H9 (cell line): ENCODE measurements at regions not wholly inside any gene's neighbourhood (a gene's known extent, or its start where the extent isn't known, plus 50 kb on each side); places are given as distances from the start of the nearest gene placed in this dataset.

Source experiments
- DNase-seq: peaks from one replicate; pipeline ENCODE4 v3.0.0-alpha.2; 2017
- H2AFZ ChIP-seq: one replicate; pipeline ENCODE4 v1.6.1; 2013; ENCODE audit warnings: mild to moderate bottlenecking, low read length, control low read depth, moderate library complexity
- H2AK5ac ChIP-seq: 2 replicates; pipeline ENCODE4 v1.6.1; 2013; ENCODE audit warnings: low read length, control low read depth, mixed read lengths; ENCODE audit not compliant: insufficient read length
- H2BK120ac ChIP-seq: one replicate; pipeline ENCODE4 v1.6.1; 2013; ENCODE audit warnings: low read depth, mild to moderate bottlenecking, low read length, control low read depth, inconsistent platforms; ENCODE audit not compliant: poor library complexity, severe bottlenecking
- H2BK12ac ChIP-seq: 2 replicates; pipeline ENCODE4 v1.6.1; 2013; ENCODE audit warnings: low read length, control low read depth, mixed read lengths, low read depth; ENCODE audit not compliant: insufficient read length
- H2BK15ac ChIP-seq: 2 replicates; pipeline ENCODE4 v1.6.1; 2013; ENCODE audit warnings: low read depth, low read length, control low read depth
- H2BK20ac ChIP-seq: one replicate; pipeline ENCODE4 v1.6.1; 2013; ENCODE audit warnings: low read depth, mild to moderate bottlenecking, low read length, control low read depth, inconsistent platforms; ENCODE audit not compliant: poor library complexity, severe bottlenecking
- H2BK5ac ChIP-seq: 2 replicates; pipeline ENCODE4 v1.6.1; 2013; ENCODE audit warnings: low read length, control low read depth, mixed read lengths; ENCODE audit not compliant: insufficient read length
- H3K14ac ChIP-seq: 2 replicates; pipeline ENCODE4 v1.6.1; 2013; ENCODE audit warnings: low read length, control low read depth; ENCODE audit not compliant: insufficient read depth
- H3K18ac ChIP-seq: 2 replicates; pipeline ENCODE4 v1.6.1; 2013; ENCODE audit warnings: low read depth, mild to moderate bottlenecking, mixed read lengths, low read length, control low read depth; ENCODE audit not compliant: insufficient read length
- H3K23ac ChIP-seq: 2 replicates; pipeline ENCODE4 v1.6.1; 2013; ENCODE audit warnings: low read length, control low read depth, mixed read lengths, low read depth; ENCODE audit not compliant: insufficient read length
- H3K23me2 ChIP-seq: 2 replicates; pipeline ENCODE4 v1.6.1; 2013; ENCODE audit warnings: low read depth, mild to moderate bottlenecking, mixed read lengths, low read length, control low read depth; ENCODE audit not compliant: insufficient read length, poor library complexity, severe bottlenecking
- H3K27ac ChIP-seq: 2 replicates; pipeline ENCODE4 v1.5.1; 2013; ENCODE audit warnings: low read length, control low read depth, mixed read lengths, low read depth; ENCODE audit not compliant: insufficient read length
- H3K27me3 ChIP-seq: 2 replicates; pipeline ENCODE4 v1.6.1; 2013; ENCODE audit warnings: low read length, control low read depth, inconsistent platforms; ENCODE audit not compliant: insufficient read depth
- H3K4ac ChIP-seq: 2 replicates; pipeline ENCODE4 v1.6.1; 2013; ENCODE audit warnings: low read depth, mild to moderate bottlenecking, control low read depth, inconsistent platforms, low read length, moderate library complexity
- H3K4me1 ChIP-seq: 2 replicates; pipeline ENCODE4 v1.6.1; 2013; ENCODE audit warnings: low read length, control low read depth, inconsistent platforms; ENCODE audit not compliant: insufficient read depth
- H3K4me2 ChIP-seq: 2 replicates; pipeline ENCODE4 v1.6.1; 2013; ENCODE audit warnings: low read length, control low read depth, mixed read lengths; ENCODE audit not compliant: insufficient read length, insufficient read depth
- H3K56ac ChIP-seq: 2 replicates; pipeline ENCODE4 v1.6.1; 2013; ENCODE audit warnings: low read depth, mild to moderate bottlenecking, mixed read lengths, low read length, control low read depth; ENCODE audit not compliant: insufficient read length
- H3K79me1 ChIP-seq: 2 replicates; pipeline ENCODE4 v1.6.1; 2013; ENCODE audit warnings: low read depth, mild to moderate bottlenecking, moderate library complexity, low read length, control low read depth, inconsistent platforms; ENCODE audit not compliant: insufficient read depth, poor library complexity, severe bottlenecking
- H3K79me2 ChIP-seq: 2 replicates; pipeline ENCODE4 v1.6.1; 2013; ENCODE audit warnings: low read length, control low read depth, inconsistent platforms; ENCODE audit not compliant: insufficient read depth
- H3K9ac ChIP-seq: 2 replicates; pipeline ENCODE4 v1.6.1; 2013; ENCODE audit warnings: low read length, control low read depth, mixed read lengths; ENCODE audit not compliant: insufficient read length; ENCODE audit errors: extremely low read depth
- H3K9me3 ChIP-seq: one replicate; pipeline ENCODE4 v1.6.1; 2013; ENCODE audit warnings: low read depth, low read length, inconsistent platforms; ENCODE audit not compliant: control insufficient read depth
- H3T11ph ChIP-seq: one replicate; pipeline ENCODE4 v1.6.1; 2013; ENCODE audit warnings: mild to moderate bottlenecking, low read length, control low read depth, inconsistent platforms
- H4K20me1 ChIP-seq: one replicate; pipeline ENCODE4 v1.6.1; 2013; ENCODE audit not compliant: control insufficient read depth, insufficient read length, insufficient read depth
- H4K5ac ChIP-seq: 2 replicates; pipeline ENCODE4 v1.6.1; 2013; ENCODE audit warnings: low read depth, mild to moderate bottlenecking, mixed read lengths, low read length, control low read depth; ENCODE audit not compliant: insufficient read length
- H4K8ac ChIP-seq: replicated peaks from 2 replicates; pipeline ENCODE4 v1.6.1; 2013; ENCODE audit warnings: low read length, control low read depth, mixed read lengths, low read depth; ENCODE audit not compliant: insufficient read length
- H4K91ac ChIP-seq: 2 replicates; pipeline ENCODE4 v1.6.1; 2013; ENCODE audit warnings: low read depth, mild to moderate bottlenecking, moderate library complexity, mixed read lengths, low read length, control low read depth; ENCODE audit not compliant: insufficient read length
- H3K27ac Mint-ChIP-seq, 3 experiments: 2 replicates in 2 of 3; 3 replicates in 1 of 3; pipeline ENCODE4 v1.8.0; 2020 to 2021; ENCODE audit warnings: mixed read lengths in 3 of 3, mild to moderate bottlenecking in 1 of 3, moderate library complexity in 1 of 3
- H3K27me3 Mint-ChIP-seq: 2 replicates; pipeline ENCODE4 v1.8.0; 2021; ENCODE audit warnings: low read depth, mild to moderate bottlenecking, moderate library complexity, mixed read lengths
- H3K36me3 Mint-ChIP-seq, 3 experiments: 2 replicates in 2 of 3; 3 replicates in 1 of 3; pipeline ENCODE4 v1.8.0; 2020 to 2021; ENCODE audit warnings: low read depth in 3 of 3, mixed read lengths in 3 of 3; ENCODE audit not compliant: insufficient read depth in 1 of 3
- H3K4me1 Mint-ChIP-seq, 2 experiments: 2 replicates each; pipeline ENCODE4 v1.8.0; 2020; ENCODE audit warnings: mixed read lengths in 2 of 2
- H3K4me3 Mint-ChIP-seq, 2 experiments: 2 replicates in 1 of 2; 3 replicates in 1 of 2; pipeline ENCODE4 v1.8.0; 2020 to 2021; ENCODE audit warnings: mild to moderate bottlenecking in 2 of 2, mixed read lengths in 2 of 2, moderate library complexity in 1 of 2
- H3K9me3 Mint-ChIP-seq, 2 experiments: 2 replicates in 1 of 2; 3 replicates in 1 of 2; pipeline ENCODE4 v1.8.0; 2020; ENCODE audit warnings: mild to moderate bottlenecking in 2 of 2, mixed read lengths in 2 of 2, moderate library complexity in 1 of 2
- WGBS: extraction: QIAGEN DNeasy Blood & Tissue Kit; methylation state at CpG from one replicate; pipeline ENCODE4 v1.1.7; 2013; ENCODE audit warnings: missing lambda C conversion rate, low lambda C conversion rate, mixed read lengths; ENCODE audit not compliant: insufficient read length; ENCODE audit errors: extremely low coverage; 5-methylcytosine and 5-hydroxymethylcytosine counted together
- TF ChIP-seq, protein P1 (sequence below): fragments of 200-600 bp; sonication (generic); conservative IDR thresholded peaks from 3 replicates; pipeline ENCODE4 v1.8.0; 2021; ENCODE audit warnings: antibody characterized with exemption, mild to moderate bottlenecking

DNA sequence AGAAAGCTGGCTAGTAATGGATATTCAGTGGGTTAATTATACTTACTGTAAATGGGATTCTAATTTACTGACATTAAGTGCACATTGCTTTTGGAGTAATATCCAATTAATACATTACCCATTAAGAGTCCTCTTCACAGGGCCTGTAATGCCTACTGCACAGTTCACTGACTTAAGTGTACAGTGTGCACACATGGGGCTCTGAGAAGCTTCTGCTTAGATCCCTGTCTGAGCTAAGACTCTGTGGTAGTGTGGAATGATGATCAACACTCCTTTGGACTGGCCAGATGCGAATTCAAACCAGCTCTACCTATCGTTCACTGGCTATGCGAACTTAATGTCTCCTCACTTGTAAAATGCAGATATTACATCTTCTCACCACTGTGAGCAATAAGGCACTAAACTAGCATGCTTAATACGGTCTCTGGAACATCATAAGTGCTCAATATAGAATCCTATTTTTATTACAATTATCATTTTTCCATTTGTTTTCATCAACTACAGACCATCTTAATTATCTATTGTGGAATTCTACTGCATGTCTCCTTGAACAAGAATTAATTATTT, 53.8 kb upstream of the SEC61G start:
- H2BK120ac ChIP-seq, result no peak overlapping the region
- no peak overlapping the region for H2AFZ ChIP-seq
- TF ChIP-seq, protein P1, sequence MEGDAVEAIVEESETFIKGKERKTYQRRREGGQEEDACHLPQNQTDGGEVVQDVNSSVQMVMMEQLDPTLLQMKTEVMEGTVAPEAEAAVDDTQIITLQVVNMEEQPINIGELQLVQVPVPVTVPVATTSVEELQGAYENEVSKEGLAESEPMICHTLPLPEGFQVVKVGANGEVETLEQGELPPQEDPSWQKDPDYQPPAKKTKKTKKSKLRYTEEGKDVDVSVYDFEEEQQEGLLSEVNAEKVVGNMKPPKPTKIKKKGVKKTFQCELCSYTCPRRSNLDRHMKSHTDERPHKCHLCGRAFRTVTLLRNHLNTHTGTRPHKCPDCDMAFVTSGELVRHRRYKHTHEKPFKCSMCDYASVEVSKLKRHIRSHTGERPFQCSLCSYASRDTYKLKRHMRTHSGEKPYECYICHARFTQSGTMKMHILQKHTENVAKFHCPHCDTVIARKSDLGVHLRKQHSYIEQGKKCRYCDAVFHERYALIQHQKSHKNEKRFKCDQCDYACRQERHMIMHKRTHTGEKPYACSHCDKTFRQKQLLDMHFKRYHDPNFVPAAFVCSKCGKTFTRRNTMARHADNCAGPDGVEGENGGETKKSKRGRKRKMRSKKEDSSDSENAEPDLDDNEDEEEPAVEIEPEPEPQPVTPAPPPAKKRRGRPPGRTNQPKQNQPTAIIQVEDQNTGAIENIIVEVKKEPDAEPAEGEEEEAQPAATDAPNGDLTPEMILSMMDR, result no peak

More for the DNA sequence above, 53.8 kb upstream of the SEC61G start:
- no peak overlapping the region for H2BK12ac ChIP-seq
- Mint-ChIP-seq H3K4me3 (no peak overlapping the region), H3K4me1 (peaks cover 0 to 7% of the 10 kb centered on the region in 2 experiments; a peak in 2 of 4 replicates), H3K27me3 (no peaks in the 10 kb centered on the region), H3K36me3 (peaks cover 3 to 8% (median 5%) of the 10 kb centered on the region in 3 experiments; a peak in 6 of 7 replicates), H3K27ac (no peak overlapping the region), H3K9me3 (peaks cover 6 to 7% of the 10 kb centered on the region in 2 experiments)
- no peaks in the 10 kb centered on the region for H3K9me3 ChIP-seq
- no CpG with 5 or more reads among the region's 4 CpGs for WGBS
- no peak overlapping the region for H3K56ac ChIP-seq
- no peaks in the 10 kb centered on the region for H3K27me3 ChIP-seq
- no peak overlapping the region for H2BK15ac ChIP-seq
- no peak overlapping the region for H4K91ac ChIP-seq
- H3K79me1 ChIP-seq, result no peaks in the 10 kb centered on the region
- H3K4ac ChIP-seq, result no peak overlapping the region
- no peaks in the 10 kb centered on the region for H3K23me2 ChIP-seq
- no peak overlapping the region for H2AK5ac ChIP-seq
- DNase-seq, result no peak
- H2BK5ac ChIP-seq, result no peak overlapping the region
- no peak overlapping the region for H2BK20ac ChIP-seq
- no peaks in the 10 kb centered on the region for H3K4me1 ChIP-seq
- H3T11ph ChIP-seq, result no peak overlapping the region
- no peak overlapping the region for H3K4me2 ChIP-seq
- H4K20me1 ChIP-seq, result no peaks in the 10 kb centered on the region
- no peak overlapping the region for H3K14ac ChIP-seq
- H4K8ac ChIP-seq, result no peak overlapping the region
- no peaks in the 10 kb centered on the region for H3K79me2 ChIP-seq
- H4K5ac ChIP-seq, result no peak overlapping the region
- H3K9ac ChIP-seq, result no peak overlapping the region
- no peak overlapping the region for H3K18ac ChIP-seq
- no peak overlapping the region for H3K27ac ChIP-seq
- no peak overlapping the region for H3K23ac ChIP-seq
